WTC11 (cell line): ENCODE measurements at regions not wholly inside any gene's neighbourhood (a gene's known extent, or its start where the extent isn't known, plus 50 kb on each side); places are given as distances from the start of the nearest gene placed in this dataset.
"Not testable (repeated sequence)": the region's sequence is repeated elsewhere in the genome, so short reads cannot be mapped to it uniquely, and the experiment has no call there.

Source experiments
- ATAC-seq: fragments of 200-7000 bp; cut with Tn5 transposase; 2 replicates; pipeline ENCODE4 v1.10.0; 2021; ENCODE audit warnings: mild to moderate bottlenecking, moderate library complexity
- CTCF ChIA-PET: fragments of 300-600 bp; sonication (Branson Sonifier 250); formaldehyde crosslinking; loops from one replicate; lab custom pipeline; 2021; ENCODE audit warnings: antibody characterized with exemption; lab: Charles Lee
- POLR2A ChIA-PET: fragments of 350-600 bp; sonication (Branson Sonifier 250); formaldehyde crosslinking; loops from one replicate; lab custom pipeline; 2021; ENCODE audit warnings: antibody characterized with exemption; lab: Charles Lee
- DNase-seq: peaks from one replicate; pipeline ENCODE4 v3.0.0; 2021; ENCODE audit warnings: low spot score
- H3K27ac Mint-ChIP-seq: 2 replicates; pipeline ENCODE4 v1.8.0; 2021; ENCODE audit warnings: mixed read lengths
- H3K27me3 Mint-ChIP-seq: 2 replicates; pipeline ENCODE4 v1.8.0; 2021; ENCODE audit warnings: low read depth, mild to moderate bottlenecking, moderate library complexity, mixed read lengths
- H3K36me3 Mint-ChIP-seq: 2 replicates; pipeline ENCODE4 v1.8.0; 2021; ENCODE audit warnings: mixed read lengths
- H3K4me1 Mint-ChIP-seq: 2 replicates; pipeline ENCODE4 v1.8.0; 2022; ENCODE audit warnings: mixed read lengths
- H3K4me3 Mint-ChIP-seq: 2 replicates; pipeline ENCODE4 v1.8.0; 2021; ENCODE audit warnings: mild to moderate bottlenecking, moderate library complexity, mixed read lengths
- H3K9me3 Mint-ChIP-seq: 2 replicates; pipeline ENCODE4 v1.8.0; 2021; ENCODE audit warnings: mixed read lengths
- ATF1 ChIP-seq: sonication (generic); formaldehyde crosslinking; IDR thresholded peaks from 2 replicates; pipeline ENCODE4 v1.8.1; 2023; ENCODE audit warnings: mild to moderate bottlenecking, moderate library complexity, missing genetic modification reagents
- ELF4 ChIP-seq: sonication (generic); formaldehyde crosslinking; IDR thresholded peaks from 2 replicates; pipeline ENCODE4 v1.8.1; 2022; ENCODE audit warnings: low read depth, mild to moderate bottlenecking, moderate library complexity, missing genetic modification reagents
- FOXJ3 ChIP-seq: sonication (generic); formaldehyde crosslinking; IDR thresholded peaks from 2 replicates; pipeline ENCODE4 v1.9.0; 2021; ENCODE audit warnings: missing genetic modification reagents, mild to moderate bottlenecking, borderline replicate concordance
- FOXP1 ChIP-seq: sonication (generic); formaldehyde crosslinking; IDR thresholded peaks from 2 replicates; pipeline ENCODE4 v1.8.0; 2022; ENCODE audit warnings: missing genetic modification reagents, mild to moderate bottlenecking, moderate library complexity, borderline replicate concordance
- HMGA2 ChIP-seq: fragments of 250-450 bp; sonication (Bioruptor Pico); IDR thresholded peaks from 2 replicates; pipeline ENCODE4 v1.4.0; 2021; ENCODE audit warnings: mild to moderate bottlenecking, moderate library complexity
- MXD4 ChIP-seq: fragments of 250-450 bp; sonication (Bioruptor Pico); IDR thresholded peaks from 2 replicates; pipeline ENCODE4 v1.8.0; 2021; ENCODE audit warnings: mild to moderate bottlenecking, moderate library complexity, borderline replicate concordance
- NFYB ChIP-seq: sonication (generic); formaldehyde crosslinking; conservative IDR thresholded peaks from 2 replicates; pipeline ENCODE4 v1.8.0; 2022; ENCODE audit warnings: low read depth, missing genetic modification reagents
- OVOL2 ChIP-seq: fragments of 250-450 bp; sonication (Bioruptor Pico); IDR thresholded peaks from 2 replicates; pipeline ENCODE4 v1.9.0; 2021; ENCODE audit warnings: mild to moderate bottlenecking, borderline replicate concordance
- RELA ChIP-seq: sonication (generic); formaldehyde crosslinking; IDR thresholded peaks from 2 replicates; pipeline ENCODE4 v1.8.1; 2022; ENCODE audit warnings: missing genetic modification reagents, mild to moderate bottlenecking, borderline replicate concordance
- SMAD4 ChIP-seq: sonication (generic); formaldehyde crosslinking; IDR thresholded peaks from 2 replicates; pipeline ENCODE4 v1.8.0; 2022; ENCODE audit warnings: mild to moderate bottlenecking, missing genetic modification reagents
- TEAD4 ChIP-seq: sonication (generic); formaldehyde crosslinking; IDR thresholded peaks from 2 replicates; pipeline ENCODE4 v1.8.0; 2022; ENCODE audit warnings: mild to moderate bottlenecking, missing genetic modification reagents
- ZNF219 ChIP-seq: sonication (generic); formaldehyde crosslinking; IDR thresholded peaks from 2 replicates; pipeline ENCODE4 v1.8.0; 2023; ENCODE audit warnings: missing genetic modification reagents, mild to moderate bottlenecking, borderline replicate concordance
- TF ChIP-seq, protein P1 (sequence below): sonication (generic); formaldehyde crosslinking; IDR thresholded peaks from 2 replicates; pipeline ENCODE4 v1.8.1; 2022; ENCODE audit warnings: mild to moderate bottlenecking, missing genetic modification reagents, moderate library complexity, borderline replicate concordance
- TF ChIP-seq, protein P2 (sequence below): fragments of 250-450 bp; sonication (Bioruptor Pico); IDR thresholded peaks from 2 replicates; pipeline ENCODE4 v2.1.2; 2022; ENCODE audit warnings: mild to moderate bottlenecking, moderate library complexity
- TF ChIP-seq, protein P3 (sequence below): sonication (generic); formaldehyde crosslinking; IDR thresholded peaks from 2 replicates; pipeline ENCODE4 v1.8.1; 2023; ENCODE audit warnings: mild to moderate bottlenecking, missing genetic modification reagents, borderline replicate concordance
- TF ChIP-seq, protein P4 (sequence below): sonication (generic); formaldehyde crosslinking; IDR thresholded peaks from 2 replicates; pipeline ENCODE4 v1.8.0; 2023; ENCODE audit warnings: mild to moderate bottlenecking, missing genetic modification reagents
- TF ChIP-seq, protein P5 (sequence below): sonication (generic); formaldehyde crosslinking; IDR thresholded peaks from 2 replicates; pipeline ENCODE4 v1.8.0; 2023; ENCODE audit warnings: missing genetic modification reagents
- TF ChIP-seq, protein P6 (sequence below): sonication (generic); formaldehyde crosslinking; IDR thresholded peaks from 2 replicates; pipeline ENCODE4 v1.8.0; 2022; ENCODE audit warnings: mild to moderate bottlenecking, missing genetic modification reagents
- TF ChIP-seq, protein P7 (sequence below): fragments of 250-450 bp; sonication (Bioruptor Pico); IDR thresholded peaks from 2 replicates; pipeline ENCODE4 v1.8.0; 2021; ENCODE audit warnings: mild to moderate bottlenecking
- TF ChIP-seq, protein P8 (sequence below): fragments of 250-450 bp; sonication (Bioruptor Pico); IDR thresholded peaks from 2 replicates; pipeline ENCODE4 v1.9.0; 2021; ENCODE audit warnings: mild to moderate bottlenecking

DNA sequence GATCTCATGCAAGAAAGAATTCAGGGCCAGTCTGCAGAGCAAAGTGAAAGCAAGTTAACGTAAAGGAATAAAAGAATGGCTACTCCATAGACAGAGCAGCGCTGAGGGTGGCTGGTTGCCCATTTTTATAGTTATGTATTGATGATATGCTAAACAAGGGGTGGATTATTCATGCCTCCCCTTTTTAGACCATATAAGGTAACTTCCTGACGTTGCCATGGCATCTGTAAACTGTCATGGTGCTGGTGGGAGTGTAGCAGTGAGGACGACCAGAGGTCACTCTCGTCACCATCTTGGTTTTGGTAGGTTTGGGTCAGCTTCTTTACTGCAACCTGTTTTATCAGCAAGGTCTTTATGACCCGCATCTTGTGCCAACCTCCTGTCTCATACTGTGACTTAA lies 76.5 kb upstream of the VRK1 start:
- DNase-seq, ATAC-seq, H3K9me3 Mint-ChIP-seq, H3K36me3 Mint-ChIP-seq, H3K27ac Mint-ChIP-seq, H3K4me3 Mint-ChIP-seq, CTCF ChIA-PET: not testable (repeated sequence)
- POLR2A ChIA-PET = interaction anchor here (0.6 kb wide), 1 partner anchor 52 kb away, joined by 3 read pairs; no protein-coding TSS in a partner anchor
- H3K27me3 Mint-ChIP-seq = peaks cover 84% of the 10 kb centered on the region
- H3K4me1 Mint-ChIP-seq = peaks cover 17% of the 10 kb centered on the region

DNA sequence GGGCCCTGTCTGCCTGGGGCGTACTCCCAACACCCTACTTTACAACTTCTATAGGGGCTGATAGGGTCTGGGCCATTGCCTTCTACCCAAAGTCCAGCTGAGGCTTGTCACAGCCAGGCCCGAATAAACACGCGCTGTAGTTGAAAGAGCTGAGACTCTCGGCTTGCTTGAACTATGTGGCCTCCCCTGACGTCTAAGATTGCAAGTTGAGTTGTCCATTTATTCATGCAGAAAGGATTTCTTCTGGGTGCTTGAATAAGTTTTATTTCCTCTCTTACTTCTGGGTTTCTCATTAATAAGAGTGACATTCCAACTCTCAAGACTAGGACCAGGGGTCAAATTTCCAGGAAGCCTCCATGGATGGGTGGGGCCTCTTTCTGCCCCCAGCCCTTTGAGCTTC lies 74.4 kb upstream of the VRK1 start:
- DNase-seq = no peak
- no peak; the same call in 1 of the 2 replicates for ATAC-seq
- TF ChIP-seq TEAD4 (CRISPR knock-in tag) (no peak), FOXP1 (CRISPR knock-in tag) (no peak), ELF4 (CRISPR knock-in tag) (no peak), RELA (CRISPR knock-in tag) (no peak), FOXJ3 (CRISPR knock-in tag) (no peak), ATF1 (CRISPR knock-in tag) (no peak), NFYB (CRISPR knock-in tag) (no peak), ZNF219 (CRISPR knock-in tag) (no peak), OVOL2 (no peak), SMAD4 (CRISPR knock-in tag) (no peak), HMGA2 (CRISPR knock-in tag) (no peak), MXD4 (no peak)
- TF ChIP-seq, protein P1, sequence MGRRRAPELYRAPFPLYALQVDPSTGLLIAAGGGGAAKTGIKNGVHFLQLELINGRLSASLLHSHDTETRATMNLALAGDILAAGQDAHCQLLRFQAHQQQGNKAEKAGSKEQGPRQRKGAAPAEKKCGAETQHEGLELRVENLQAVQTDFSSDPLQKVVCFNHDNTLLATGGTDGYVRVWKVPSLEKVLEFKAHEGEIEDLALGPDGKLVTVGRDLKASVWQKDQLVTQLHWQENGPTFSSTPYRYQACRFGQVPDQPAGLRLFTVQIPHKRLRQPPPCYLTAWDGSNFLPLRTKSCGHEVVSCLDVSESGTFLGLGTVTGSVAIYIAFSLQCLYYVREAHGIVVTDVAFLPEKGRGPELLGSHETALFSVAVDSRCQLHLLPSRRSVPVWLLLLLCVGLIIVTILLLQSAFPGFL (CRISPR knock-in tag) = no peak
- TF ChIP-seq, protein P2, sequence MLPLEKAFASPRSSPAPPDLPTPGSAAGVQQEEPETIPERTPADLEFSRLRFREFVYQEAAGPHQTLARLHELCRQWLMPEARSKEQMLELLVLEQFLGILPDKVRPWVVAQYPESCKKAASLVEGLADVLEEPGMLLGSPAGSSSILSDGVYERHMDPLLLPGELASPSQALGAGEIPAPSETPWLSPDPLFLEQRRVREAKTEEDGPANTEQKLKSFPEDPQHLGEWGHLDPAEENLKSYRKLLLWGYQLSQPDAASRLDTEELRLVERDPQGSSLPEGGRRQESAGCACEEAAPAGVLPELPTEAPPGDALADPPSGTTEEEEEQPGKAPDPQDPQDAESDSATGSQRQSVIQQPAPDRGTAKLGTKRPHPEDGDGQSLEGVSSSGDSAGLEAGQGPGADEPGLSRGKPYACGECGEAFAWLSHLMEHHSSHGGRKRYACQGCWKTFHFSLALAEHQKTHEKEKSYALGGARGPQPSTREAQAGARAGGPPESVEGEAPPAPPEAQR (CRISPR knock-in tag) = no peak
- TF ChIP-seq, protein P3, sequence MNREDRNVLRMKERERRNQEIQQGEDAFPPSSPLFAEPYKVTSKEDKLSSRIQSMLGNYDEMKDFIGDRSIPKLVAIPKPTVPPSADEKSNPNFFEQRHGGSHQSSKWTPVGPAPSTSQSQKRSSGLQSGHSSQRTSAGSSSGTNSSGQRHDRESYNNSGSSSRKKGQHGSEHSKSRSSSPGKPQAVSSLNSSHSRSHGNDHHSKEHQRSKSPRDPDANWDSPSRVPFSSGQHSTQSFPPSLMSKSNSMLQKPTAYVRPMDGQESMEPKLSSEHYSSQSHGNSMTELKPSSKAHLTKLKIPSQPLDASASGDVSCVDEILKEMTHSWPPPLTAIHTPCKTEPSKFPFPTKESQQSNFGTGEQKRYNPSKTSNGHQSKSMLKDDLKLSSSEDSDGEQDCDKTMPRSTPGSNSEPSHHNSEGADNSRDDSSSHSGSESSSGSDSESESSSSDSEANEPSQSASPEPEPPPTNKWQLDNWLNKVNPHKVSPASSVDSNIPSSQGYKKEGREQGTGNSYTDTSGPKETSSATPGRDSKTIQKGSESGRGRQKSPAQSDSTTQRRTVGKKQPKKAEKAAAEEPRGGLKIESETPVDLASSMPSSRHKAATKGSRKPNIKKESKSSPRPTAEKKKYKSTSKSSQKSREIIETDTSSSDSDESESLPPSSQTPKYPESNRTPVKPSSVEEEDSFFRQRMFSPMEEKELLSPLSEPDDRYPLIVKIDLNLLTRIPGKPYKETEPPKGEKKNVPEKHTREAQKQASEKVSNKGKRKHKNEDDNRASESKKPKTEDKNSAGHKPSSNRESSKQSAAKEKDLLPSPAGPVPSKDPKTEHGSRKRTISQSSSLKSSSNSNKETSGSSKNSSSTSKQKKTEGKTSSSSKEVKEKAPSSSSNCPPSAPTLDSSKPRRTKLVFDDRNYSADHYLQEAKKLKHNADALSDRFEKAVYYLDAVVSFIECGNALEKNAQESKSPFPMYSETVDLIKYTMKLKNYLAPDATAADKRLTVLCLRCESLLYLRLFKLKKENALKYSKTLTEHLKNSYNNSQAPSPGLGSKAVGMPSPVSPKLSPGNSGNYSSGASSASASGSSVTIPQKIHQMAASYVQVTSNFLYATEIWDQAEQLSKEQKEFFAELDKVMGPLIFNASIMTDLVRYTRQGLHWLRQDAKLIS (CRISPR knock-in tag) = no peak
- TF ChIP-seq, protein P4, sequence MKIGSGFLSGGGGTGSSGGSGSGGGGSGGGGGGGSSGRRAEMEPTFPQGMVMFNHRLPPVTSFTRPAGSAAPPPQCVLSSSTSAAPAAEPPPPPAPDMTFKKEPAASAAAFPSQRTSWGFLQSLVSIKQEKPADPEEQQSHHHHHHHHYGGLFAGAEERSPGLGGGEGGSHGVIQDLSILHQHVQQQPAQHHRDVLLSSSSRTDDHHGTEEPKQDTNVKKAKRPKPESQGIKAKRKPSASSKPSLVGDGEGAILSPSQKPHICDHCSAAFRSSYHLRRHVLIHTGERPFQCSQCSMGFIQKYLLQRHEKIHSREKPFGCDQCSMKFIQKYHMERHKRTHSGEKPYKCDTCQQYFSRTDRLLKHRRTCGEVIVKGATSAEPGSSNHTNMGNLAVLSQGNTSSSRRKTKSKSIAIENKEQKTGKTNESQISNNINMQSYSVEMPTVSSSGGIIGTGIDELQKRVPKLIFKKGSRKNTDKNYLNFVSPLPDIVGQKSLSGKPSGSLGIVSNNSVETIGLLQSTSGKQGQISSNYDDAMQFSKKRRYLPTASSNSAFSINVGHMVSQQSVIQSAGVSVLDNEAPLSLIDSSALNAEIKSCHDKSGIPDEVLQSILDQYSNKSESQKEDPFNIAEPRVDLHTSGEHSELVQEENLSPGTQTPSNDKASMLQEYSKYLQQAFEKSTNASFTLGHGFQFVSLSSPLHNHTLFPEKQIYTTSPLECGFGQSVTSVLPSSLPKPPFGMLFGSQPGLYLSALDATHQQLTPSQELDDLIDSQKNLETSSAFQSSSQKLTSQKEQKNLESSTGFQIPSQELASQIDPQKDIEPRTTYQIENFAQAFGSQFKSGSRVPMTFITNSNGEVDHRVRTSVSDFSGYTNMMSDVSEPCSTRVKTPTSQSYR (CRISPR knock-in tag) = no peak
- TF ChIP-seq, protein P5, sequence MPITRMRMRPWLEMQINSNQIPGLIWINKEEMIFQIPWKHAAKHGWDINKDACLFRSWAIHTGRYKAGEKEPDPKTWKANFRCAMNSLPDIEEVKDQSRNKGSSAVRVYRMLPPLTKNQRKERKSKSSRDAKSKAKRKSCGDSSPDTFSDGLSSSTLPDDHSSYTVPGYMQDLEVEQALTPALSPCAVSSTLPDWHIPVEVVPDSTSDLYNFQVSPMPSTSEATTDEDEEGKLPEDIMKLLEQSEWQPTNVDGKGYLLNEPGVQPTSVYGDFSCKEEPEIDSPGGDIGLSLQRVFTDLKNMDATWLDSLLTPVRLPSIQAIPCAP (CRISPR knock-in tag) = no peak
- TF ChIP-seq, protein P6, sequence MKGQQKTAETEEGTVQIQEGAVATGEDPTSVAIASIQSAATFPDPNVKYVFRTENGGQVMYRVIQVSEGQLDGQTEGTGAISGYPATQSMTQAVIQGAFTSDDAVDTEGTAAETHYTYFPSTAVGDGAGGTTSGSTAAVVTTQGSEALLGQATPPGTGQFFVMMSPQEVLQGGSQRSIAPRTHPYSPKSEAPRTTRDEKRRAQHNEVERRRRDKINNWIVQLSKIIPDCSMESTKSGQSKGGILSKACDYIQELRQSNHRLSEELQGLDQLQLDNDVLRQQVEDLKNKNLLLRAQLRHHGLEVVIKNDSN (CRISPR knock-in tag) = no peak
- TF ChIP-seq, protein P7, sequence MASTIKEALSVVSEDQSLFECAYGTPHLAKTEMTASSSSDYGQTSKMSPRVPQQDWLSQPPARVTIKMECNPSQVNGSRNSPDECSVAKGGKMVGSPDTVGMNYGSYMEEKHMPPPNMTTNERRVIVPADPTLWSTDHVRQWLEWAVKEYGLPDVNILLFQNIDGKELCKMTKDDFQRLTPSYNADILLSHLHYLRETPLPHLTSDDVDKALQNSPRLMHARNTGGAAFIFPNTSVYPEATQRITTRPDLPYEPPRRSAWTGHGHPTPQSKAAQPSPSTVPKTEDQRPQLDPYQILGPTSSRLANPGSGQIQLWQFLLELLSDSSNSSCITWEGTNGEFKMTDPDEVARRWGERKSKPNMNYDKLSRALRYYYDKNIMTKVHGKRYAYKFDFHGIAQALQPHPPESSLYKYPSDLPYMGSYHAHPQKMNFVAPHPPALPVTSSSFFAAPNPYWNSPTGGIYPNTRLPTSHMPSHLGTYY = no peak
- TF ChIP-seq, protein P8, sequence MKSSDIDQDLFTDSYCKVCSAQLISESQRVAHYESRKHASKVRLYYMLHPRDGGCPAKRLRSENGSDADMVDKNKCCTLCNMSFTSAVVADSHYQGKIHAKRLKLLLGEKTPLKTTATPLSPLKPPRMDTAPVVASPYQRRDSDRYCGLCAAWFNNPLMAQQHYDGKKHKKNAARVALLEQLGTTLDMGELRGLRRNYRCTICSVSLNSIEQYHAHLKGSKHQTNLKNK (CRISPR knock-in tag) = no peak
- CTCF ChIA-PET = interaction anchor here (0.8 to 1.8 kb wide), 3 partner anchors 17 to 138 kb away, joined by 3 to 8 read pairs (median 7); no protein-coding TSS in a partner anchor
- Mint-ChIP-seq H3K9me3 (peaks cover 14% of the 10 kb centered on the region), H3K36me3 (0 out of 2 replicates have a peak, but pooled peaks cover 2% of the 10 kb centered on the region), H3K4me3 (no peak overlapping the region), H3K27ac (no peak overlapping the region), H3K4me1 (peaks cover 12% of the 10 kb centered on the region), H3K27me3 (peaks cover 96% of the 10 kb centered on the region)
- POLR2A ChIA-PET = no interaction called here
